ENCODE measurements at regions not wholly inside any gene's neighbourhood (a gene's known extent, or its start where the extent isn't known, plus 50 kb on each side); places are given as distances from the start of the nearest gene placed in this dataset.
"Not testable (repeated sequence)": the region's sequence is repeated elsewhere in the genome, so short reads cannot be mapped to it uniquely, and the experiment has no call there.

- DNase-seq (ENCODE audit: low spot score), result no peak
Measured at GRCh38 chr6:115276881-115277565, 783.7 kb downstream of the FRK start.

GRCh38 chr6:115272311-115272710 is 788.4 kb downstream of the FRK start:
- no peak for DNase-seq (ENCODE audit: low spot score)

DNA sequence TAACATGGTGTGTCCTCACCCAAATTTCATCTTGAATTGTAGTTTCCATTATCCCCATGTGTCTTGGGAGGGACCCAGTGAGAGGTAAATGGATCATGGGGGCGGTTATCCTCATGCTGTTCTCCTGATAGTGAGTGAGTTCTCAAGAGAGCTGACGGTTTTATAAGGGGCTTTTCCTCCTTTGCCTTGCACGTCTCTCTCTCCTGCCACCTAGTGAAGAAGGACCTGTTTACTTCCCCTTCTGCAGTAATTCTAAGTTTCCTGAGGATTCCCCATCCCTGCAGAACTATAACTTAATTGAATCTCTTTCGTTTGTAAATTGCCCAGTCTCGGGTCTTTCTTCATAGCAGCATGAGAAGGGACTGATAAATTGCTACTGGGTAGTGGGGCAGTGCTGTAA is 789.3 kb downstream of the FRK start:
- no peak for DNase-seq (ENCODE audit: low spot score)

DNA sequence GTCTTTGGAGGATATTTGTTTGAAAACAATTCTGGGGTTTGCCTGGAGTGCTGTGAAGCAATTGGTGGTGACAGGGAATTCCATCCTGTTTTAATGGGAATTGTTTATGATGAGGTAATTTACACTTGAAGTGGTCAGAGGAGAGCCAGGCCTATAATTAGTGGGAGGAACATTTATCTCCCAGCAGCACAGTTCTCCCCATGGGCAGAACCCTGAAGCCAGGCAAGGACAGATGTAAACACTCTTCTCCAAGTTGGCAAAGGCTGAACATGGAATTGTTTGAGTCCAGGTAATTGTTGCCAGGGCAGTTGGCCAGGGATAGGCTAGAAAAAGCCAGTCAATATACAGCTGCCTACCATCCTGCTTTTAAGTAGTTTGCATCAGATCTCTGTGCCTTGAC is 789.7 kb downstream of the FRK start:
- no peak for DNase-seq (ENCODE audit: low spot score)

GRCh38 chr6:115241373-115241772 is 819.3 kb downstream of the FRK start:
- DNase-seq (ENCODE audit: low spot score), result no peak

- DNase-seq (ENCODE audit: low spot score), result no peak
Measured at GRCh38 chr6:115221198-115221597, 839.5 kb downstream of the FRK start.

GRCh38 chr6:115220551-115221159 is 840.0 kb downstream of the FRK start:
- no peak for DNase-seq (ENCODE audit: low spot score)

DNA sequence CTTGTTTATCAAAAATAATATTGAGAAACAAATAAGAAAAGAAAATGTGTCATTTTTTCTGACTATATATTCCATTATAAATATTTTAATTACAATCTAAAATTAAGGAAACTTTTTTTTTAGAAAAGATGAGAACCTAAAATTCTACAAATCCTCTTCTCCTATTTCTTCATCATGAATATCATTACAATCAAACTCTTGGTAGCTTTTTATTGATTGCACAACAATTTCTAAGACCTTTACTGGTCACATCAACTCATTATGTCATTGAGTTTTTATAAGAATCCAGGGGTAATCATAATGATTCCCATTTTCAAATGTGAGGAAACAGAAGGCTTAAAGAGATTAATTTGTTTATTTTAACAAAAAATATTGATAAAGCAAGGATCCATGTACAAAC is 841.0 kb downstream of the FRK start:
- DNase-seq (ENCODE audit: low spot score), result no peak

DNA sequence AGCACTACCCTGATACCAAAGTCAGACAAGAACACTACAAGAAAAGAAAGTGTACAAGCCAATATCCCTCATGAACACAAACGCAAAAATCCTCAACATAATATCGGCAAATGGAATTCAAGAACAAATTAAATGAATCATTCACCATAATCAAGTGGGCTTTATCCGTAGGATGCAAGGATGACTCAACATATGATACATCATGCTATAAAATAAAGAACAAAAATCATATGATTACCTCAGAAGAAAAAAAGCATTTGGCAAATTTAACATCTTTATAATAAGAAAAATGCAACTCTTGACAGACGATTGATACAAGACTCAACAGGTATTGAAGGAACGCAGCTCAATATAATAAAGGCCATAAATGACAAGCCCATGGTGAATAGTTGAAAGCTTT is 843.9 kb downstream of the FRK start:
- no peak for DNase-seq (ENCODE audit: low spot score)

DNA sequence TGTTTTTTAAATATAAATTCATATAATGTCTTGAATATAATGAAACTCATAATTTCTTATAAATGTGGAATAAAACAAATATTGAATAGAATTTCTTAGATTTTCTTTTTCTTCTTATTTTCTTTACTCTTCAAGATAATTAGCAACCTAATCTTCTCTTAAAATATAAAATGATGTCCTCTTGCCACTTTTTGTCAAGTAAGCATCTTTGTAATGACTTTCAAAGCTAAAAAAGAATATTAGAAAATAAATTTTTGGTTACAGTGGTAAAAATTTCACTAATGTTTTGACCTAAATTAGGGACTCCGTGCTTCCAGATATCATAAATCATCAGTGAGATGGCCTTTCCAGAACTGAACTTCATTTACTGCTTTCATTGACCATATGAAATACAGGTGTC is 846.4 kb downstream of the FRK start:
- no peak for DNase-seq (ENCODE audit: low spot score)

GRCh38 chr6:115203381-115203780 is 857.3 kb downstream of the FRK start:
- no peak for DNase-seq (ENCODE audit: low spot score)

DNA sequence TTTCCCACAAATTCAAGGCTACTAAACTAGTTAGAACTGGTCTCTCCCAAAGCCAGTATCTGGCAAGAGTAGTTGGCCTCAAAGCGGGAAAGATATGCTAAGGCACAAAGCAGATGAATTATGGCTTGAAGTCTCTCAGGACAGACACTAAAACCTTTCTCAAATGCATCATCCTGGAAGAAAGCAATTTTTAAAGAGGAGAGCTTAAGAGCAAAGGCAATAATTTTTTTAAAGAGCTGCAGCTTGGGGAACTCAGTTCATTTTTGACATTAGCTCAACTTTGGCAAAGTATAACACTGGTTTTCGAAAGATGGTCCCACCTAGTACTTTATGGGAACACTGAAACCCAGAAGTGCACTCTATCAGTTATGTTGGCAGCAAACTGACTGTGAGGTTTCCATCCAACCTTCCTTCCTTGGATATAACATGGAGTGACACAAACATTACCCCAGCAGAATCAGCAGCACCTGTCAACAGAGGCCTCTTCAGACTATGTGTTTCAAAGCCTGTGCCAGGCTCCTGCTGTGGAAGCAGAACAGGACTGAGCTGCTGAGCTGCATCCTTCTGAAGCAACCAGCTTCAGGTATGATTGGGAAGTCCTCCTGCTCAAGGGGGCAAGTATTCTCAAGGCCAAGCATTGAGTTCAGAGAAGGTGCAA is 852.3 kb upstream of the HS3ST5 start:
- DNase-seq (ENCODE audit: low spot score), result no peak

- DNase-seq (ENCODE audit: low spot score), result no peak
Measured at GRCh38 chr6:115191989-115192388, 849.2 kb upstream of the HS3ST5 start.

GRCh38 chr6:115190534-115190933 is 847.7 kb upstream of the HS3ST5 start:
- DNase-seq (ENCODE audit: low spot score), result no peak

GRCh38 chr6:115175456-115175855 is 832.6 kb upstream of the HS3ST5 start:
- not testable (repeated sequence) for DNase-seq (ENCODE audit: low spot score)

DNA sequence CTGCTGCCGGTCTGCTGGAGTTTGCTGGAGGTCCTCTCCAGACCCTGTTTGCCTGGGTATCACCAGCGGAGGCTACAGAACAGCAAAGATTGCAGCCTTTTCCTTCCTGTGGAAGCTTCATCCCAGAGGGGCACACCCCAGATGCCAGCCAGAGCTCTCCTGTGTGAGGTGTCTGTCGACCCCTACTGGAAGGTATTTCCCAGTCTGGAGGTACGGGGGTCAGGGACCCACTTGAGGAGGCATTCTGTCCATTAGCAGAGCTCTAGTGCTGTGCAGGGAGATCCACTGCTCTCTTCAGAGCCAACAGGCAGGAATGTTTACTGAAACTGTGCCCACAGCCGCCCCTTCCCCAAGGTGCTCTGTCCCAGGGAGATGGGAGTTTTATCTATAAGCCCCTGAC is 823.1 kb upstream of the HS3ST5 start:
- not testable (repeated sequence) for DNase-seq (ENCODE audit: low spot score)

DNA sequence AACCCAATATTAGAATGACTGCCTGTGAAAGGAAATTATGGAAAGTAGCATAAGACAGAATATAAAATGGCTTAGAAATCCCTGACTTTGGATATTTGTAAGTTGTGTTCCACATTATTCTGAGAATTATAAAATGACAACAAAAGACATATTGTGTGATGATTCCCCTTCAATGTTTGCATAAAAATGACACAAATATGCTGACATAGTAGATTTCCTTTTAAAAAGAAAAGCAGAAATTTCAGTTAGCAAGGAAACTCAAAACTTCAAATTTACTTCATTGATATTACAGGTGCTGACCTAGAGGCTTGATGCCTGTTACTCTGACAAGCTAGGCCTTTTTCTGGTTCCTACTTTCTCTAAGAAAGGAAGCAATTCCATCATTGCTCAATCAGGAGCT is 816.9 kb upstream of the HS3ST5 start:
- DNase-seq (ENCODE audit: low spot score), result no peak

GRCh38 chr6:115137910-115138309 is 795.1 kb upstream of the HS3ST5 start:
- no peak for DNase-seq (ENCODE audit: low spot score)

GRCh38 chr6:115133790-115134189 is 791.0 kb upstream of the HS3ST5 start:
- DNase-seq (ENCODE audit: low spot score), result no peak

GRCh38 chr6:115131709-115132490 is 789.1 kb upstream of the HS3ST5 start:
- DNase-seq (ENCODE audit: low spot score), result no peak

GRCh38 chr6:115121513-115121912 is 778.7 kb upstream of the HS3ST5 start:
- DNase-seq (ENCODE audit: low spot score), result not testable (repeated sequence)

- no peak for DNase-seq (ENCODE audit: low spot score)
Measured at GRCh38 chr6:115120391-115120790, 777.6 kb upstream of the HS3ST5 start.

Measured in mesenteric fat pad (tissue), 1 donor.